A673 (cell line): ENCODE measurements at regions not wholly inside any gene's neighbourhood (a gene's known extent, or its start where the extent isn't known, plus 50 kb on each side); places are given as distances from the start of the nearest gene placed in this dataset.

Experiments used
- BruUV-seq: library from RNA; stranded (reverse); fragments of 400-500 nt; replicated peaks from 2 replicates; lab custom pipeline; 2021; lab: Mats Ljungman, UMichigan
- CTCF ChIA-PET: fragments of 300-600 bp; sonication (Branson Sonifier 250); formaldehyde crosslinking; loops from one replicate; lab custom pipeline; 2022; ENCODE audit warnings: antibody characterized with exemption; lab: Charles Lee
- POLR2A ChIA-PET: fragments of 300-600 bp; sonication (Branson Sonifier 250); formaldehyde crosslinking; loops from one replicate; lab custom pipeline; 2022; ENCODE audit warnings: antibody characterized with exemption; ENCODE audit not compliant: low non-redundant PET; lab: Charles Lee
- DNase-seq: peaks from one replicate; pipeline ENCODE4 v3.0.0-alpha.2; 2015; ENCODE audit warnings: low spot score
- H3K27ac ChIP-seq: fragments of 200-600 bp; sonication (generic); 2 replicates; pipeline ENCODE4 v1.5.1; 2016; ENCODE audit warnings: mixed run types, low read depth, mild to moderate bottlenecking, mixed read lengths, antibody characterized with exemption, low read length; ENCODE audit not compliant: poor library complexity, severe bottlenecking
- H3K27me3 ChIP-seq: fragments of 200-600 bp; sonication (generic); replicated peaks from 2 replicates; pipeline ENCODE4 v1.6.1; 2017; ENCODE audit warnings: mixed run types, low read depth, mild to moderate bottlenecking, mixed read lengths, antibody characterized with exemption, low read length; ENCODE audit not compliant: insufficient read depth, poor library complexity
- H3K36me3 ChIP-seq: fragments of 200-600 bp; sonication (generic); 2 replicates; pipeline ENCODE4 v1.6.1; 2016; ENCODE audit warnings: mixed run types, mild to moderate bottlenecking, mixed read lengths, antibody characterized with exemption, low read length; ENCODE audit not compliant: insufficient read depth, poor library complexity, severe bottlenecking
- H3K4me1 ChIP-seq: fragments of 200-600 bp; sonication (generic); 2 replicates; pipeline ENCODE4 v1.6.1; 2017; ENCODE audit warnings: mixed run types, mild to moderate bottlenecking, mixed read lengths, antibody characterized with exemption, low read length; ENCODE audit not compliant: insufficient read depth, poor library complexity, severe bottlenecking
- H3K4me3 ChIP-seq: fragments of 200-600 bp; sonication (generic); 2 replicates; pipeline ENCODE4 v1.5.1; 2016; ENCODE audit warnings: low read depth, mixed run types, mild to moderate bottlenecking, mixed read lengths, low read length; ENCODE audit not compliant: poor library complexity, severe bottlenecking
- H3K9me3 ChIP-seq: fragments of 200-600 bp; sonication (generic); 2 replicates; pipeline ENCODE4 v1.6.1; 2016; ENCODE audit warnings: mixed run types, low read depth, mild to moderate bottlenecking, mixed read lengths, antibody characterized with exemption, low read length; ENCODE audit not compliant: poor library complexity, severe bottlenecking
- CTCF ChIP-seq: fragments of 300-800, 200-600 bp; sonication (generic); conservative IDR thresholded peaks from 2 replicates; pipeline ENCODE4 v1.5.1; 2017; ENCODE audit warnings: low read depth, mild to moderate bottlenecking, antibody characterized with exemption, low read length, moderate library complexity, mixed read lengths
- EZH2 ChIP-seq: fragments of 200-600 bp; sonication (generic); IDR thresholded peaks from 2 replicates; pipeline ENCODE4 v1.6.1; 2017; ENCODE audit warnings: borderline replicate concordance, low read depth, mild to moderate bottlenecking, mixed read lengths, antibody characterized with exemption, low read length; ENCODE audit not compliant: poor library complexity, severe bottlenecking
- intact Hi-C: fragments of 100-400 bp; cut with micrococcal nuclease; formaldehyde crosslinking; loops from one replicate; pipeline ENCODE4 v1.10.0; 2022; ENCODE audit not compliant: unreplicated experiment

- BruUV-seq, result no TSS peak
- no peaks in the 10 kb centered on the region for H3K9me3 ChIP-seq
- peaks cover 7% of the 10 kb centered on the region for H3K27me3 ChIP-seq
- no peaks in the 10 kb centered on the region for H3K36me3 ChIP-seq
- intact Hi-C loops, result no loop called here
- H3K4me3 ChIP-seq, result no peak overlapping the region
- DNase-seq, result no peak
- H3K27ac ChIP-seq, result no peak overlapping the region
- ChIA-PET CTCF (no interaction called here), POLR2A (no interaction called here)
- no peaks in the 10 kb centered on the region for H3K4me1 ChIP-seq
- no peak for TF ChIP-seq CTCF
- TF ChIP-seq EZH2, result no peak
Measured at GRCh38 chr6:1201547-1202200, 110.2 kb upstream of the FOXQ1 start.

DNA sequence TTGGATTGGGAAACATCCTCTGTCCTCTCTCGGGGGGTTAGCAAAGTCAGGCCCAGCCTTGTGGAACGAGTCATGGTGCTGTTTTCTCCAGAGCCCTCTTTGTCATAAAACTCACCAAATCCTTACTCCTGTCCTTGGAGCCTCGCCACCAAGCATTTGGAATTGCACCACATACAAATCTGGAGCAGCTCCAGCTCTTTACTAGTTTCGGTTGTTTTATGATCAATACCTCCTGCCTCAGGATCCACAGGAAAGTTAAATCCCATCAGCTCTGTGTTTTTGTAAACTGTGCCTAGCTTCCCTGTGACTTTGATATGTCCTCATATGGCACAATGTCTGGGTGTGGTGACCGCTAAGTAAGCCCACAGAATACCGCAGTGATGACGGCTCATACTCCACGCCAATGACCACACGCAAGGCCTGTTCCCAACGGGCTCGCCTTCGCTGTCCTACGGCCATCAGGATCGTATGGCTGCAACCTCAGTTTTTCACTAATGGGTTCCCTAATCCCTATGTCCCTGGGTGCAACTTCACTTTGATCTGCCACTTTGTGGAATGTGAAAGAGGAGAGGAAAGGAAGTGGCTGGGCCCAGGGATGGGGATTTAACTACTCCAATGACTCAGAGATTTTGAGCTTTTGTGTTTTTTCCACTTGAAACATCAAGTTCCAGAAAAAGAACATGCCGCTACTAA, 111.3 kb upstream of the FOXQ1 start:
- H3K9me3 ChIP-seq, result no peaks in the 10 kb centered on the region
- POLR2A ChIA-PET, result no interaction called here
- intact Hi-C loops, result no loop called here
- CTCF ChIA-PET, result no interaction called here
- no peak for DNase-seq
- BruUV-seq, result no TSS peak
- no peak for TF ChIP-seq EZH2
- TF ChIP-seq CTCF, result no peak
- H3K36me3 ChIP-seq, result no peaks in the 10 kb centered on the region
- H3K4me1 ChIP-seq, result no peaks in the 10 kb centered on the region
- H3K27ac ChIP-seq, result no peak overlapping the region
- peaks cover 9% of the 10 kb centered on the region for H3K27me3 ChIP-seq
- no peak overlapping the region for H3K4me3 ChIP-seq

GRCh38 chr6:1200081-1200408, 111.9 kb upstream of the FOXQ1 start:
- H3K27me3 ChIP-seq, result peaks cover 9% of the 10 kb centered on the region
- no peaks in the 10 kb centered on the region for H3K9me3 ChIP-seq
- ChIA-PET CTCF (no interaction called here), POLR2A (no interaction called here)
- BruUV-seq, result no TSS peak
- no peak for DNase-seq
- intact Hi-C loops, result no loop called here
- H3K4me1 ChIP-seq, result no peaks in the 10 kb centered on the region
- no peaks in the 10 kb centered on the region for H3K36me3 ChIP-seq
- no peak overlapping the region for H3K27ac ChIP-seq
- no peak overlapping the region for H3K4me3 ChIP-seq
- TF ChIP-seq EZH2, result no peak
- TF ChIP-seq CTCF, result no peak
